OCI-LY7 (cell line): ENCODE measurements at regions not wholly inside any gene's neighbourhood (a gene's known extent, or its start where the extent isn't known, plus 50 kb on each side); places are given as distances from the start of the nearest gene placed in this dataset.

Experiments
- BruUV-seq: library from RNA; stranded (reverse); fragments of 400-500 nt; replicated peaks from 2 replicates; lab custom pipeline; 2021; lab: Mats Ljungman, UMichigan
- CTCF ChIA-PET: fragments of 300-600 bp; sonication (Branson Sonifier 250); formaldehyde crosslinking; loops from one replicate; lab custom pipeline; 2022; ENCODE audit warnings: antibody characterized with exemption; ENCODE audit not compliant: unreplicated experiment; lab: Charles Lee
- POLR2A ChIA-PET: fragments of 300-600 bp; sonication (Branson Sonifier 250); formaldehyde crosslinking; loops from one replicate; lab custom pipeline; 2022; ENCODE audit warnings: antibody characterized with exemption; lab: Charles Lee
- DNase-seq: peaks from one replicate; pipeline ENCODE4 v3.0.0-alpha.2; 2015; ENCODE audit warnings: low spot score
- H2AFZ ChIP-seq: fragments of 200-600 bp; sonication (generic), shearing (Covaris generic); 2 replicates; pipeline ENCODE4 v1.6.1; 2014; ENCODE audit warnings: mild to moderate bottlenecking, antibody characterized with exemption, low read length, moderate library complexity
- H3K27ac ChIP-seq: fragments of 200-600 bp; sonication (generic); 2 replicates; pipeline ENCODE4 v1.5.1; 2014; ENCODE audit warnings: mixed run types, low read depth, mild to moderate bottlenecking, moderate library complexity, low read length, inconsistent platforms; ENCODE audit not compliant: poor library complexity, severe bottlenecking
- H3K36me3 ChIP-seq: fragments of 200-600 bp; sonication (generic); 2 replicates; pipeline ENCODE4 v1.6.1; 2014; ENCODE audit warnings: mild to moderate bottlenecking, antibody characterized with exemption, low read length, moderate library complexity, mixed read lengths; ENCODE audit not compliant: insufficient read depth
- H3K4me1 ChIP-seq: fragments of 200-600 bp; sonication (generic); 2 replicates; pipeline ENCODE4 v1.5.1; 2014; ENCODE audit warnings: mild to moderate bottlenecking, low read length; ENCODE audit not compliant: insufficient read depth, poor library complexity, severe bottlenecking
- H3K4me2 ChIP-seq: fragments of 200-600 bp; sonication (generic); 2 replicates; pipeline ENCODE4 v1.6.1; 2014; ENCODE audit warnings: mild to moderate bottlenecking, low read length
- H3K4me3 ChIP-seq: fragments of 200-600 bp; sonication (generic); 2 replicates; pipeline ENCODE4 v1.5.1; 2014; ENCODE audit warnings: mild to moderate bottlenecking, low read depth, low read length; ENCODE audit not compliant: poor library complexity, severe bottlenecking
- H3K79me2 ChIP-seq: fragments of 200-600 bp; sonication (generic); 2 replicates; pipeline ENCODE4 v1.6.1; 2016; ENCODE audit warnings: low read depth, mild to moderate bottlenecking, low read length, moderate library complexity, mixed read lengths; ENCODE audit not compliant: insufficient read depth
- H3K9me2 ChIP-seq: fragments of 200-600 bp; sonication (generic); 2 replicates; pipeline ENCODE4 v1.6.1; 2016; ENCODE audit warnings: mild to moderate bottlenecking, low read length, mixed read lengths; ENCODE audit not compliant: insufficient read depth
- H3K9me3 ChIP-seq: fragments of 200-600 bp; sonication (generic); 2 replicates; pipeline ENCODE4 v1.6.1; 2014; ENCODE audit warnings: mild to moderate bottlenecking, mixed run types, low read length, mixed read lengths
- H4K20me1 ChIP-seq: fragments of 200-600 bp; sonication (generic); 2 replicates; pipeline ENCODE4 v1.6.1; 2014; ENCODE audit warnings: mild to moderate bottlenecking, antibody characterized with exemption, low read length, moderate library complexity, mixed read lengths; ENCODE audit not compliant: insufficient read depth
- EZH2phosphoT487 ChIP-seq: fragments of 200-600 bp; sonication (generic); IDR thresholded peaks from 2 replicates; pipeline ENCODE4 v1.6.1; 2018; ENCODE audit warnings: low read depth, borderline replicate concordance, mild to moderate bottlenecking, mixed run types, antibody characterized with exemption, low read length, moderate library complexity, mixed read lengths
- intact Hi-C: fragments of 100-400 bp; cut with micrococcal nuclease; formaldehyde crosslinking; loops from one replicate; pipeline ENCODE4 v1.10.0; 2022; ENCODE audit not compliant: unreplicated experiment
- TF ChIP-seq, protein P1 (sequence below): fragments of 200-600 bp; sonication (generic); conservative IDR thresholded peaks from 2 replicates; pipeline ENCODE4 v1.5.1; 2014; ENCODE audit warnings: mild to moderate bottlenecking, antibody characterized with exemption, low read length, moderate library complexity, mixed read lengths

DNA sequence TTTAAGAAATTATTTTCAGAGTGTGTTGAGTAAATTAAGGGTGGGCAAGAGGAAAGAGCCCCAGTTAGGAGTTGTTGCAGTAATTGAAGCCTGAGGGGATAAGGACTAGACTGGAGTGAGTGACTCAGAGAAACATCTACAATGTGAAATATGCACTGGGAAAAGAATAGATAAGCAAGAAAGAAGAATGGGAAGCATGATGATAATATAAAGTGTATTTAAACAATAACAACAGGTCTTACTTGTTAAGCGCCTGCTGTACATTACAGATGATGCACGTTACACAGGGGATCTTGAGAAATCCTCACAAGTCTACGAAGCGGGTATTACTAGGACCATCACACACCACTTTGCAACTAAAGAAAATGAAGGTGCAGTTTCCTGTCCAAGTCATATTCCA, 73.6 kb upstream of the STK17B start:
- H3K36me3 ChIP-seq, result no peaks in the 10 kb centered on the region
- no peak for DNase-seq
- ChIA-PET CTCF (no interaction called here), POLR2A (interaction anchor here (1.2 to 6.4 kb wide), 8 partner anchors 12 to 86 kb away, joined by 4 to 51 read pairs (median 14); no protein-coding TSS in a partner anchor)
- no peak overlapping the region for H2AFZ ChIP-seq
- TF ChIP-seq, protein P1, sequence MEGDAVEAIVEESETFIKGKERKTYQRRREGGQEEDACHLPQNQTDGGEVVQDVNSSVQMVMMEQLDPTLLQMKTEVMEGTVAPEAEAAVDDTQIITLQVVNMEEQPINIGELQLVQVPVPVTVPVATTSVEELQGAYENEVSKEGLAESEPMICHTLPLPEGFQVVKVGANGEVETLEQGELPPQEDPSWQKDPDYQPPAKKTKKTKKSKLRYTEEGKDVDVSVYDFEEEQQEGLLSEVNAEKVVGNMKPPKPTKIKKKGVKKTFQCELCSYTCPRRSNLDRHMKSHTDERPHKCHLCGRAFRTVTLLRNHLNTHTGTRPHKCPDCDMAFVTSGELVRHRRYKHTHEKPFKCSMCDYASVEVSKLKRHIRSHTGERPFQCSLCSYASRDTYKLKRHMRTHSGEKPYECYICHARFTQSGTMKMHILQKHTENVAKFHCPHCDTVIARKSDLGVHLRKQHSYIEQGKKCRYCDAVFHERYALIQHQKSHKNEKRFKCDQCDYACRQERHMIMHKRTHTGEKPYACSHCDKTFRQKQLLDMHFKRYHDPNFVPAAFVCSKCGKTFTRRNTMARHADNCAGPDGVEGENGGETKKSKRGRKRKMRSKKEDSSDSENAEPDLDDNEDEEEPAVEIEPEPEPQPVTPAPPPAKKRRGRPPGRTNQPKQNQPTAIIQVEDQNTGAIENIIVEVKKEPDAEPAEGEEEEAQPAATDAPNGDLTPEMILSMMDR, result no peak
- TF ChIP-seq EZH2phosphoT487, result no peak
- H4K20me1 ChIP-seq, result no peaks in the 10 kb centered on the region
- peaks cover 68% of the 10 kb centered on the region for H3K4me1 ChIP-seq
- H3K4me3 ChIP-seq, result no peak overlapping the region
- no peaks in the 10 kb centered on the region for H3K9me3 ChIP-seq
- intact Hi-C loops, result no loop called here
- no peak overlapping the region for H3K27ac ChIP-seq
- H3K4me2 ChIP-seq, result no peak overlapping the region
- H3K9me2 ChIP-seq, result no peaks in the 10 kb centered on the region
- BruUV-seq, result no TSS peak
- H3K79me2 ChIP-seq, result no peaks in the 10 kb centered on the region

DNA sequence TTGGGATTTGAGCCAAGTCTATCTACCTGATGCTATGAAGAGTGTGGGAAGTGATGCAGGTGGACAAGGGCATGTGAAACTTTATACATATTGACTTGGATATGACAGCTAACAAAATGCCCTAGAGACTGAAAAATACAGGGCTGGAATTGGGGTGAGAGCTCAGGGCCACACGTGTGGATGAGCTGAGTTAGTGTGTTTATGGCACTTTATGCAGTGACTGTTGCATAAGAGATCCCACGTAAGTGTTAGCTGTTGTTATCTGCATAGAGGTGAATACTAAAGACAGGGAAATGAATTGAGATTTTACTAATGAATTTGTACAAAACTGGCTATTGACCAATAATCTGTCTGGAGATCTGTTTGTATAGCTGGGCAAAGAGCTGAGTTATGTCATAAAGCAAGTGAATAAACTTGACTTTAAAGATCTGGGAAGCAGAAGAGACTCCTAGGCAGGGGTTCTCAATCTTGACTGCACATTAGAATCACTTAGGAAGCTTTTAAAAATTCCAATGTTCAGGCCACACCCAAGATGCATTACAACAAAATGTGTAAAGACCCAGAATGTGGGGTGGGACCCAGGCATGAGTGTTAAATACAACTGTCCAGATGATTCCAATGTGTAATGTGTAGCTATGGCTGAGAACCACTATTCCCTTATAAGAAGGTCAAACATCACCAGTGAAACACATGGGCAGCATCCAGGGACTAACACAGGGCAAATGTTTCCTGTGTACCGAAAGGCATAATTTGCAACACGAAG, 74.2 kb upstream of the STK17B start:
- no TSS peak for BruUV-seq
- TF ChIP-seq, protein P1, result no peak
- no peak for TF ChIP-seq EZH2phosphoT487
- H3K4me3 ChIP-seq, result no peak overlapping the region
- H3K27ac ChIP-seq, result no peak overlapping the region
- H3K79me2 ChIP-seq, result no peaks in the 10 kb centered on the region
- ChIA-PET CTCF (no interaction called here), POLR2A (interaction anchor here (1.2 to 6.4 kb wide), 10 partner anchors 7 to 86 kb away, joined by 4 to 51 read pairs (median 16); no protein-coding TSS in a partner anchor)
- H3K4me2 ChIP-seq, result no peak overlapping the region
- no peaks in the 10 kb centered on the region for H4K20me1 ChIP-seq
- 0 out of 2 replicates have a peak overlapping the region, but pooled peaks have one; percentile 12 for H2AFZ ChIP-seq
- no peaks in the 10 kb centered on the region for H3K9me3 ChIP-seq
- H3K9me2 ChIP-seq, result no peaks in the 10 kb centered on the region
- H3K36me3 ChIP-seq, result no peaks in the 10 kb centered on the region
- peaks cover 69% of the 10 kb centered on the region for H3K4me1 ChIP-seq
- intact Hi-C loops, result no loop called here
- DNase-seq, result no peak
